Activated T-cell treated with anti-CD3 and anti-CD28 coated beads for 4 hours (primary cell): ENCODE measurements at regions not wholly inside any gene's neighbourhood (a gene's known extent, or its start where the extent isn't known, plus 50 kb on each side); places are given as distances from the start of the nearest gene placed in this dataset.
"Not testable (repeated sequence)": the region's sequence is repeated elsewhere in the genome, so short reads cannot be mapped to it uniquely, and the experiment has no call there.

Experiments
- DNase-seq: peaks from one replicate; pipeline ENCODE4 v3.0.0-alpha.2; 2020

- no peak for DNase-seq
Measured at GRCh38 chr17:51439395-51440229, 179.3 kb downstream of the UTP18 start.

- no peak for DNase-seq
Measured at GRCh38 chr17:51441431-51441830, 181.1 kb downstream of the UTP18 start.

- DNase-seq: no peak
Measured at GRCh38 chr17:51442088-51442865, 181.9 kb downstream of the UTP18 start.

GRCh38 chr17:51443646-51444045 lies 183.3 kb downstream of the UTP18 start:
- DNase-seq: no peak

GRCh38 chr17:51445946-51446345 lies 185.6 kb downstream of the UTP18 start:
- DNase-seq: no peak

- no peak for DNase-seq
Measured at GRCh38 chr17:51454456-51454978, 194.2 kb downstream of the UTP18 start.

GRCh38 chr17:51455211-51455610 lies 194.9 kb downstream of the UTP18 start:
- DNase-seq: no peak

- no peak for DNase-seq
Measured at GRCh38 chr17:51455931-51456330, 195.6 kb downstream of the UTP18 start.

GRCh38 chr17:51456942-51457341 lies 196.6 kb downstream of the UTP18 start:
- DNase-seq: no peak

GRCh38 chr17:51461578-51462004 lies 201.2 kb downstream of the UTP18 start:
- DNase-seq: peak; percentile 31

- no peak for DNase-seq
Measured at GRCh38 chr17:51463353-51463752, 203.0 kb downstream of the UTP18 start.

- no peak for DNase-seq
Measured at GRCh38 chr17:51467336-51467735, 207.0 kb downstream of the UTP18 start.

- DNase-seq: no peak
Measured at GRCh38 chr17:51472670-51473205, 212.4 kb downstream of the UTP18 start.

GRCh38 chr17:51474764-51475163 lies 214.4 kb downstream of the UTP18 start:
- DNase-seq: no peak

GRCh38 chr17:51475730-51476129 lies 215.4 kb downstream of the UTP18 start:
- DNase-seq: no peak

GRCh38 chr17:51479303-51479702 lies 219.0 kb downstream of the UTP18 start:
- no peak for DNase-seq

- DNase-seq: no peak
Measured at GRCh38 chr17:51481370-51481769, 221.0 kb downstream of the UTP18 start.

GRCh38 chr17:51482248-51482647 lies 221.9 kb downstream of the UTP18 start:
- not testable (repeated sequence) for DNase-seq

- no peak for DNase-seq
Measured at GRCh38 chr17:51486091-51486490, 225.7 kb downstream of the UTP18 start.

GRCh38 chr17:51486885-51487520 lies 226.7 kb downstream of the UTP18 start:
- no peak for DNase-seq

GRCh38 chr17:51487947-51488346 lies 227.6 kb downstream of the UTP18 start:
- DNase-seq: peak; percentile 14

GRCh38 chr17:51491416-51491815 lies 231.1 kb downstream of the UTP18 start:
- no peak for DNase-seq

- DNase-seq: no peak
Measured at GRCh38 chr17:51493206-51493605, 232.9 kb downstream of the UTP18 start.
